IMR-90 (cell line): ENCODE measurements at regions not wholly inside any gene's neighbourhood (a gene's known extent, or its start where the extent isn't known, plus 50 kb on each side); places are given as distances from the start of the nearest gene placed in this dataset.
A peak's percentile ranks its signal among the peaks of the same experiment; 100 is the strongest.

Experiments
- ATAC-seq: fragments of 200-7000 bp; cut with Tn5 transposase; 2 replicates; pipeline ENCODE4 v1.9.1; 2020; ENCODE audit warnings: low read depth, mild to moderate bottlenecking, moderate library complexity
- BruUV-seq: library from RNA; stranded (reverse); fragments of 400-500 nt; replicated peaks from 2 replicates; lab custom pipeline; 2021; lab: Mats Ljungman, UMichigan
- CTCF ChIA-PET: fragments of 300-600 bp; formaldehyde crosslinking; extraction: SDS; loops from one replicate; lab custom pipeline; 2021; ENCODE audit warnings: antibody characterized with exemption; lab: Yijun Ruan, JAX
- POLR2A ChIA-PET: fragments of 300-600 bp; sonication (Branson Sonifier 250); formaldehyde crosslinking; loops from one replicate; lab custom pipeline; 2022; ENCODE audit warnings: antibody characterized with exemption; ENCODE audit not compliant: unreplicated experiment; lab: Charles Lee
- DNase-seq: peaks from one replicate; pipeline ENCODE4 v3.0.0; 2013
- H2AFZ ChIP-seq: replicated peaks from 2 replicates; pipeline ENCODE3; 2013; ENCODE audit warnings: low read length, mild to moderate bottlenecking; ENCODE audit not compliant: poor library complexity
- H2AK5ac ChIP-seq: 2 replicates; pipeline ENCODE4 v1.6.1; 2013; ENCODE audit warnings: low read depth, low read length, inconsistent platforms
- H2AK9ac ChIP-seq: replicated peaks from 2 replicates; pipeline ENCODE3; 2013; ENCODE audit warnings: mild to moderate bottlenecking, low read depth, low read length, moderate library complexity; ENCODE audit not compliant: poor library complexity
- H2BK120ac ChIP-seq: 2 replicates; pipeline ENCODE4 v1.6.1; 2013; ENCODE audit warnings: low read depth, low read length, inconsistent platforms
- H2BK15ac ChIP-seq: 3 replicates; pipeline ENCODE4 v1.6.1; 2013; ENCODE audit warnings: low read depth, low read length, inconsistent platforms
- H2BK20ac ChIP-seq: 2 replicates; pipeline ENCODE4 v1.6.1; 2013; ENCODE audit warnings: low read depth, mild to moderate bottlenecking, inconsistent platforms, low read length, moderate library complexity
- H2BK5ac ChIP-seq: 2 replicates; pipeline ENCODE4 v1.6.1; 2013; ENCODE audit warnings: mild to moderate bottlenecking, low read depth, low read length, inconsistent platforms; ENCODE audit not compliant: poor library complexity, severe bottlenecking
- H3K14ac ChIP-seq: replicated peaks from 2 replicates; pipeline ENCODE4 v1.6.1; 2013; ENCODE audit warnings: low read depth, low read length, inconsistent platforms
- H3K18ac ChIP-seq: 2 replicates; pipeline ENCODE4 v1.6.1; 2013; ENCODE audit warnings: low read depth, low read length, control low read depth
- H3K23ac ChIP-seq: 2 replicates; pipeline ENCODE4 v1.6.1; 2013; ENCODE audit warnings: low read depth, low read length, inconsistent platforms
- H3K27ac ChIP-seq: 2 replicates; pipeline ENCODE4 v1.5.1; 2013; ENCODE audit warnings: mild to moderate bottlenecking, control low read depth, low read length; ENCODE audit not compliant: insufficient read depth
- H3K27me3 ChIP-seq: 2 replicates; pipeline ENCODE4 v1.6.1; 2013; ENCODE audit warnings: low read length; ENCODE audit not compliant: control insufficient read depth, insufficient read depth
- H3K36me3 ChIP-seq: 2 replicates; pipeline ENCODE4 v1.6.1; 2013; ENCODE audit warnings: low read length, mixed read lengths; ENCODE audit not compliant: control insufficient read depth, insufficient read depth
- H3K4ac ChIP-seq: 2 replicates; pipeline ENCODE4 v1.6.1; 2013; ENCODE audit warnings: low read depth, low read length, inconsistent platforms
- H3K4me1 ChIP-seq: 2 replicates; pipeline ENCODE4 v1.6.1; 2013; ENCODE audit warnings: low read length, mixed read lengths; ENCODE audit not compliant: control insufficient read depth, insufficient read depth
- H3K4me2 ChIP-seq: 2 replicates; pipeline ENCODE4 v1.6.1; 2013; ENCODE audit warnings: low read depth, mild to moderate bottlenecking, control low read depth, low read length, moderate library complexity
- H3K4me3 ChIP-seq: 2 replicates; pipeline ENCODE4 v1.5.1; 2013; ENCODE audit warnings: low read depth, mild to moderate bottlenecking, control low read depth, low read length, moderate library complexity; ENCODE audit not compliant: insufficient read depth
- H3K56ac ChIP-seq: 2 replicates; pipeline ENCODE4 v1.6.1; 2013; ENCODE audit warnings: low read length, inconsistent platforms; ENCODE audit not compliant: insufficient read depth; ENCODE audit errors: extremely low read depth
- H3K79me1 ChIP-seq, 2 experiments: 2 replicates each; pipeline ENCODE4 v1.6.1; 2013; ENCODE audit warnings: low read length in 2 of 2, inconsistent platforms in 1 of 2, low read depth in 1 of 2
- H3K9ac ChIP-seq: 2 replicates; pipeline ENCODE4 v1.6.1; 2013; ENCODE audit warnings: low read depth, low read length, control low read depth
- H3K9me1 ChIP-seq: 2 replicates; pipeline ENCODE4 v1.6.1; 2013; ENCODE audit warnings: low read length, inconsistent platforms; ENCODE audit not compliant: insufficient read depth
- H3K9me3 ChIP-seq: 2 replicates; pipeline ENCODE4 v1.6.1; 2013; ENCODE audit warnings: low read length; ENCODE audit not compliant: control insufficient read depth, insufficient read depth
- H4K20me1 ChIP-seq: 2 replicates; pipeline ENCODE4 v1.6.1; 2013; ENCODE audit warnings: low read length, inconsistent platforms; ENCODE audit not compliant: insufficient read depth
- H4K5ac ChIP-seq: 2 replicates; pipeline ENCODE4 v1.6.1; 2013; ENCODE audit warnings: mild to moderate bottlenecking, low read depth, low read length, control low read depth
- H4K8ac ChIP-seq, 2 experiments: 2 replicates each; pipeline ENCODE4 v1.6.1; 2013; ENCODE audit warnings: low read depth in 2 of 2, low read length in 2 of 2, control low read depth in 1 of 2, inconsistent platforms in 1 of 2
- H4K91ac ChIP-seq: 2 replicates; pipeline ENCODE4 v1.6.1; 2013; ENCODE audit warnings: low read depth, low read length, inconsistent platforms; ENCODE audit not compliant: insufficient read depth
- CEBPB ChIP-seq: IDR thresholded peaks from 2 replicates; pipeline ENCODE4 v1.6.1; 2012; ENCODE audit warnings: low read depth, low read length, improper control_type of control experiment
- MAFK ChIP-seq: IDR thresholded peaks from 2 replicates; pipeline ENCODE4 v1.6.1; 2012; ENCODE audit warnings: low read depth, low read length, improper control_type of control experiment
- POLR2A ChIP-seq: IDR thresholded peaks from 2 replicates; pipeline ENCODE4 v1.6.1; 2012; ENCODE audit warnings: mild to moderate bottlenecking, low read depth, low read length
- WGBS, 2 experiments: methylation state at CpG; one replicate each; pipeline versions ENCODE4 v1.1.5 to v1.1.7; 2013; ENCODE audit warnings: missing lambda C conversion rate in 2 of 2; ENCODE audit not compliant: insufficient read length in 1 of 2; ENCODE audit errors: extremely low coverage in 2 of 2; 5-methylcytosine and 5-hydroxymethylcytosine counted together
- dilution Hi-C: fragments of 300-500 bp; cut with HindIII; formaldehyde crosslinking; loops from one replicate; pipeline ENCODE4 v1.14.3; 2018; ENCODE audit warnings: low sequenced_read_pairs; ENCODE audit not compliant: unreplicated experiment
- in situ Hi-C: fragments of 300-500 bp; cut with MboI; formaldehyde crosslinking; loops from 3 replicates; pipeline ENCODE4 v1.14.3; 2019; ENCODE audit warnings: low sequenced_read_pairs, inconsistent platforms, mixed read lengths
- intact Hi-C: fragments of 100-400 bp; cut with micrococcal nuclease; formaldehyde crosslinking; loops from 2 replicates; pipeline ENCODE4 v1.10.0; 2022

DNA sequence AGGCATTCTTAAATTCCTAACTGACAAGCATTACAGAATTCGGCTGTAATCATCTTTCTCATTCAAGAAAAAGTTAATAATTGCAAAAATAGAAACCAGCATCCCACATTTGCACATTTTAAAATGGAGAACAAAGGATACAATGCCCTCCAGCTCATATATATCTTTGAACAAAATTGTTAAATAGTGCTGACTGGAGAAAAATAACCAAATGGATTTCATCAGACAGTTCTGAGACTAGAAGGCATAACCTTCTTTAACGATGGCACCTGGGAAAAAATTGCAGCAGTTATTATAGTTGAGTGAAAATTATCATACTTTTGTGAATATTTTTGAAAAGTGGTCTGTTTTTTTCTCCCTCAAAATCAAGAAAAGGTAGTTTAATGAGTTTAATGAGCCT is 138.9 kb upstream of the CDH19 start:
- no peaks in the 10 kb centered on the region for H4K20me1 ChIP-seq
- H3K4me3 ChIP-seq: no peak overlapping the region
- no peaks in the 10 kb centered on the region for H3K36me3 ChIP-seq
- no peak overlapping the region for H3K18ac ChIP-seq
- no peaks in the 10 kb centered on the region for H3K27me3 ChIP-seq
- no peak overlapping the region for H4K5ac ChIP-seq
- H3K23ac ChIP-seq: no peak overlapping the region
- no peak overlapping the region for H4K91ac ChIP-seq
- ATAC-seq (no peak), DNase-seq (no peak)
- no peaks in the 10 kb centered on the region for H3K79me1 ChIP-seq
- H2BK20ac ChIP-seq: no peak overlapping the region
- no peak overlapping the region for H3K14ac ChIP-seq
- H3K9me1 ChIP-seq: no peaks in the 10 kb centered on the region
- H2AK5ac ChIP-seq: no peak overlapping the region
- WGBS, 2 experiments: no CpG with 5 or more reads among the region's 2 CpGs
- H3K27ac ChIP-seq: no peak overlapping the region
- no peak overlapping the region for H2BK120ac ChIP-seq
- no peak overlapping the region for H3K4me2 ChIP-seq
- no peak overlapping the region for H4K8ac ChIP-seq
- H2AFZ ChIP-seq: no peak overlapping the region
- H2BK5ac ChIP-seq: no peak overlapping the region
- ChIA-PET POLR2A (no interaction called here), CTCF (no interaction called here)
- H2BK15ac ChIP-seq: no peak overlapping the region
- dilution Hi-C loops: no loop called here
- H2AK9ac ChIP-seq: no peak overlapping the region
- intact Hi-C loops: no loop called here
- H3K9ac ChIP-seq: no peak overlapping the region
- in situ Hi-C loops: no loop called here
- no peaks in the 10 kb centered on the region for H3K4me1 ChIP-seq
- H3K4ac ChIP-seq: no peak overlapping the region
- H3K9me3 ChIP-seq: peaks cover 4% of the 10 kb centered on the region
- H3K56ac ChIP-seq: no peak overlapping the region
- no TSS peak for BruUV-seq
- TF ChIP-seq MAFK (peak; percentile 37), POLR2A (no peak), CEBPB (no peak)
